Astrocyte (in vitro differentiated cells and primary cell): ENCODE measurements at regions not wholly inside any gene's neighbourhood (a gene's known extent, or its start where the extent isn't known, plus 50 kb on each side); places are given as distances from the start of the nearest gene placed in this dataset.
"Not testable (repeated sequence)": the region's sequence is repeated elsewhere in the genome, so short reads cannot be mapped to it uniquely, and the experiment has no call there.

ENCODE experiments used
- DNase-seq: peaks from one replicate; pipeline ENCODE4 v3.0.0-alpha.2; 2010; ENCODE audit warnings: low read depth
- FAIRE-seq: peaks from 2 replicates; lab custom pipeline; 2011; peaks lifted over from hg19 to GRCh38; lab: Jason Lieb, UNC
- H2AFZ ChIP-seq: 2 replicates; pipeline ENCODE4 v1.6.0; 2012; ENCODE audit warnings: low read depth, low read length, inconsistent platforms
- H3K27ac ChIP-seq: 2 replicates; pipeline ENCODE4 v1.5.1; 2011; ENCODE audit warnings: low read depth, low read length, inconsistent platforms
- H3K27me3 ChIP-seq: 2 replicates; pipeline ENCODE4 v1.6.0; 2011; ENCODE audit warnings: low read length, inconsistent platforms; ENCODE audit not compliant: insufficient read depth
- H3K36me3 ChIP-seq: 2 replicates; pipeline ENCODE4 v1.5.1; 2011; ENCODE audit warnings: low read length, inconsistent platforms; ENCODE audit not compliant: insufficient read depth
- H3K4me1 ChIP-seq: 2 replicates; pipeline ENCODE4 v1.5.1; 2011; ENCODE audit warnings: low read length, inconsistent platforms; ENCODE audit not compliant: insufficient read depth
- H3K4me2 ChIP-seq: 2 replicates; pipeline ENCODE4 v1.6.0; 2012; ENCODE audit warnings: low read length, inconsistent platforms
- H3K4me3 ChIP-seq: 2 replicates; pipeline ENCODE4 v1.5.1; 2011; ENCODE audit warnings: low read depth, mild to moderate bottlenecking, low read length, inconsistent platforms; ENCODE audit not compliant: insufficient read depth
- H3K79me2 ChIP-seq: 2 replicates; pipeline ENCODE4 v1.6.0; 2012; ENCODE audit warnings: mild to moderate bottlenecking, low read length, inconsistent platforms; ENCODE audit not compliant: insufficient read depth
- H3K9ac ChIP-seq: 2 replicates; pipeline ENCODE4 v1.6.0; 2012; ENCODE audit warnings: mild to moderate bottlenecking, low read length, inconsistent platforms
- H3K9me3 ChIP-seq: 2 replicates; pipeline ENCODE4 v1.5.1; 2012; ENCODE audit warnings: low read depth, mild to moderate bottlenecking, low read length, inconsistent platforms; ENCODE audit not compliant: insufficient read depth
- H4K20me1 ChIP-seq: 2 replicates; pipeline ENCODE4 v1.6.0; 2012; ENCODE audit warnings: low read length, inconsistent platforms; ENCODE audit not compliant: insufficient read depth
- H3K27ac Mint-ChIP-seq: one replicate; pipeline ENCODE4 v1.8.0; 2021; ENCODE audit warnings: mild to moderate bottlenecking, mixed read lengths; ENCODE audit not compliant: unreplicated experiment
- H3K27me3 Mint-ChIP-seq: one replicate; pipeline ENCODE4 v1.8.0; 2021; ENCODE audit warnings: low read depth, mixed read lengths; ENCODE audit not compliant: unreplicated experiment
- H3K36me3 Mint-ChIP-seq: one replicate; pipeline ENCODE4 v1.8.0; 2021; ENCODE audit warnings: low read depth, mixed read lengths; ENCODE audit not compliant: unreplicated experiment
- H3K4me1 Mint-ChIP-seq: one replicate; pipeline ENCODE4 v1.8.0; 2021; ENCODE audit warnings: low read depth, mixed read lengths; ENCODE audit not compliant: unreplicated experiment
- H3K4me3 Mint-ChIP-seq: one replicate; pipeline ENCODE4 v1.8.0; 2021; ENCODE audit warnings: mild to moderate bottlenecking, moderate library complexity, mixed read lengths; ENCODE audit not compliant: unreplicated experiment
- H3K9me3 Mint-ChIP-seq: one replicate; pipeline ENCODE4 v1.8.0; 2021; ENCODE audit warnings: mild to moderate bottlenecking, mixed read lengths; ENCODE audit not compliant: unreplicated experiment
- CTCF ChIP-seq: IDR thresholded peaks from 2 replicates; pipeline ENCODE4 v1.5.1; 2011; ENCODE audit warnings: low read depth, mild to moderate bottlenecking, inconsistent platforms, low read length, moderate library complexity; ENCODE audit not compliant: insufficient read depth
- EZH2 ChIP-seq: IDR thresholded peaks from 2 replicates; pipeline ENCODE4 v1.6.1; 2012; ENCODE audit warnings: mild to moderate bottlenecking, low read length, inconsistent platforms; ENCODE audit not compliant: insufficient read depth

- DNase-seq, H3K4me1 Mint-ChIP-seq, H3K27ac ChIP-seq, H2AFZ ChIP-seq, H3K36me3 ChIP-seq, H3K4me2 ChIP-seq, H3K4me3 ChIP-seq, H3K36me3 Mint-ChIP-seq, H3K4me1 ChIP-seq, H4K20me1 ChIP-seq, FAIRE-seq, H3K9me3 Mint-ChIP-seq, H3K4me3 Mint-ChIP-seq, H3K9me3 ChIP-seq, H3K27ac Mint-ChIP-seq, H3K27me3 ChIP-seq, H3K9ac ChIP-seq, H3K79me2 ChIP-seq: not testable (repeated sequence)
- peaks cover 17% of the 10 kb centered on the region for H3K27me3 Mint-ChIP-seq
Measured at GRCh38 chr22:23434198-23434830, 145.8 kb downstream of the IGLL1 start.

GRCh38 chr22:23433127-23434005 lies 146.7 kb downstream of the IGLL1 start:
- not testable (repeated sequence) for H3K9ac ChIP-seq, H3K27me3 ChIP-seq, H3K36me3 Mint-ChIP-seq, H3K27ac Mint-ChIP-seq, H4K20me1 ChIP-seq, H3K79me2 ChIP-seq, H3K4me1 Mint-ChIP-seq, H3K9me3 ChIP-seq, DNase-seq, FAIRE-seq, H3K4me3 Mint-ChIP-seq, H3K27ac ChIP-seq, H3K4me1 ChIP-seq, H3K9me3 Mint-ChIP-seq, H2AFZ ChIP-seq, H3K36me3 ChIP-seq, H3K4me3 ChIP-seq
- peaks cover 17% of the 10 kb centered on the region for H3K27me3 Mint-ChIP-seq
- peak overlapping the region; percentile 68 for H3K4me2 ChIP-seq

GRCh38 chr22:23432719-23433118 lies 147.4 kb downstream of the IGLL1 start:
- H3K27me3 Mint-ChIP-seq: peaks cover 17% of the 10 kb centered on the region
- not testable (repeated sequence) for H3K27ac ChIP-seq, H4K20me1 ChIP-seq, H3K27ac Mint-ChIP-seq, DNase-seq, H3K79me2 ChIP-seq, H2AFZ ChIP-seq, H3K4me1 Mint-ChIP-seq, FAIRE-seq, H3K9me3 ChIP-seq, H3K4me1 ChIP-seq, H3K4me3 Mint-ChIP-seq, H3K9ac ChIP-seq, H3K4me2 ChIP-seq, H3K36me3 Mint-ChIP-seq, H3K4me3 ChIP-seq, H3K9me3 Mint-ChIP-seq, H3K27me3 ChIP-seq, H3K36me3 ChIP-seq

- Mint-ChIP-seq H3K4me3 (no peak overlapping the region), H3K4me1 (no peaks in the 10 kb centered on the region), H3K36me3 (peaks cover 3% of the 10 kb centered on the region), H3K9me3 (peaks cover 5% of the 10 kb centered on the region), H3K27me3 (peaks cover 17% of the 10 kb centered on the region), H3K27ac (no peak overlapping the region)
- TF ChIP-seq EZH2 (no peak), CTCF (no peak)
- Histone ChIP-seq H3K9ac (no peak overlapping the region), H3K27me3 (no peaks in the 10 kb centered on the region), H3K79me2 (no peaks in the 10 kb centered on the region), H2AFZ (peak overlapping the region; percentile 23), H4K20me1 (no peaks in the 10 kb centered on the region), H3K27ac (no peak overlapping the region), H3K4me1 (no peaks in the 10 kb centered on the region), H3K36me3 (no peaks in the 10 kb centered on the region), H3K9me3 (no peaks in the 10 kb centered on the region), H3K4me2 (no peak overlapping the region), H3K4me3 (no peak overlapping the region)
- FAIRE-seq (no peak), DNase-seq (no peak)
Measured at GRCh38 chr22:23431337-23432072, 148.6 kb downstream of the IGLL1 start.

- H3K79me2 ChIP-seq, H3K4me1 ChIP-seq, H4K20me1 ChIP-seq, FAIRE-seq, H3K4me2 ChIP-seq, H3K9me3 Mint-ChIP-seq, H3K9ac ChIP-seq, H3K36me3 ChIP-seq, H3K4me1 Mint-ChIP-seq, H3K36me3 Mint-ChIP-seq, H3K27ac ChIP-seq, H2AFZ ChIP-seq, H3K27me3 ChIP-seq, H3K27ac Mint-ChIP-seq, H3K9me3 ChIP-seq, DNase-seq, H3K4me3 ChIP-seq, H3K4me3 Mint-ChIP-seq: not testable (repeated sequence)
- peaks cover 11% of the 10 kb centered on the region for H3K27me3 Mint-ChIP-seq
Measured at GRCh38 chr22:23424551-23425068, 155.5 kb downstream of the IGLL1 start.
